ENCODE measurements at regions not wholly inside any gene's neighbourhood (a gene's known extent, or its start where the extent isn't known, plus 50 kb on each side); places are given as distances from the start of the nearest gene placed in this dataset.

GRCh38 chr6:126419901-126420300 lies 80.0 kb downstream of the CENPW start:
- DNase-seq, result no peak

- no peak for DNase-seq
Observed at GRCh38 chr6:126422912-126423311, 83.0 kb downstream of the CENPW start.

GRCh38 chr6:126427713-126428112 lies 87.8 kb downstream of the CENPW start:
- DNase-seq, result no peak

- DNase-seq, result no peak
Observed at GRCh38 chr6:126429866-126430265, 90.0 kb downstream of the CENPW start.

DNA sequence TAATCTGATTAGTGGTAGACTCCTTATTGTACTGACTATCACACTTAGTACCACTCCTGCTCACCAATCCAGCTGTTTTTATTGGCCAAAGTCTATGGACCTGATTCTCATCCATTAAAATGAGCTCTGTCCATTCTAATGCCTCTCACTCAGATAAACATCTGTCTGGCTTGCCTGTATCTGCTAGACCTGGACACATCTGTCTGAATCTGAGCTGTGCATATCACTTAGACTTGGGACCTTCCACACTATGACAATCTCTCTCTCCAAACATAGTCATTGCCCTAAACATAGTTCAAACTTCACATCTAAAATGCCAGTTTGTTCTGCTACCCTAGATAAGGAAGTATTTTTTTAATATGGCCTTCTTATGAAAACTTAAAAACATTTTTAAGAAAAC lies 92.6 kb downstream of the CENPW start:
- DNase-seq, result no peak

DNA sequence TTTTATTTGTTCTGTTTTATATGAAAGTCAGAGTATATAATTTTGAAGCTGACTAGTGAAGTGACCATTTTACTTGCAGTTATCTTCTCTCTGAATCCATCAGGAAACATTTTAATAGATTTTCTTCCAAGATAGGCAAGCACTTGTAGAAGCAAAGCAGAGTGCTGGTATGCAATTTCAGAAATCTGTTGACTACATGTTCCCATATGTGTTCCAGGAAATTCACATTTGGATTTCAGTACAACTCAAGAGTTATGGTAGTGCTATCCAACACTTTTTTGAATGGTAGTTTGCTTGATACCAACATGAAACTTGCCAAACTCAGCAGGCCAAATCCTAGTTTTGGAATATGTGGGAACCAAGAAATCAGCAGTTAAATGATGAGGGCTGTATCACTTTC lies 94.0 kb downstream of the CENPW start:
- DNase-seq, result no peak

GRCh38 chr6:126437205-126437604 lies 97.3 kb downstream of the CENPW start:
- no peak for DNase-seq

DNA sequence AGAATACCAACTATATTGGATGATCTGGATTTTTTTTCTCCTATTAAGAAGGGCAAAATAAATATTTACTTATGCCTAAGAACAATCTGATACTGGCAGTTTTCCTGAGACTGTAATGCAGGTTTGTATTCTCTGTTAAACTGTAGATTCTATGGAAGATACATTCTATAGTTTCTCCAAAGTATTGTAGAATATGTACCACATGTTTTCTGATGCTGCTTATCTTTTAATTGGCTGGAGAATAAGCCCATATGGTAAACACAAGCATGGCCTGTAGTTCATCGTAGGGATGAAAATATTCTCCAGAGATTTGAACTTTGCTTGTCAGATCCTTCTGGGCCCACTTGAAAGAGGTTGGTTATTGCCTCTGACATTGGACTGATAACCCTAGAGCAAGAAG lies 99.1 kb downstream of the CENPW start:
- DNase-seq, result no peak

GRCh38 chr6:126440923-126441322 lies 101.0 kb downstream of the CENPW start:
- no peak for DNase-seq

DNA sequence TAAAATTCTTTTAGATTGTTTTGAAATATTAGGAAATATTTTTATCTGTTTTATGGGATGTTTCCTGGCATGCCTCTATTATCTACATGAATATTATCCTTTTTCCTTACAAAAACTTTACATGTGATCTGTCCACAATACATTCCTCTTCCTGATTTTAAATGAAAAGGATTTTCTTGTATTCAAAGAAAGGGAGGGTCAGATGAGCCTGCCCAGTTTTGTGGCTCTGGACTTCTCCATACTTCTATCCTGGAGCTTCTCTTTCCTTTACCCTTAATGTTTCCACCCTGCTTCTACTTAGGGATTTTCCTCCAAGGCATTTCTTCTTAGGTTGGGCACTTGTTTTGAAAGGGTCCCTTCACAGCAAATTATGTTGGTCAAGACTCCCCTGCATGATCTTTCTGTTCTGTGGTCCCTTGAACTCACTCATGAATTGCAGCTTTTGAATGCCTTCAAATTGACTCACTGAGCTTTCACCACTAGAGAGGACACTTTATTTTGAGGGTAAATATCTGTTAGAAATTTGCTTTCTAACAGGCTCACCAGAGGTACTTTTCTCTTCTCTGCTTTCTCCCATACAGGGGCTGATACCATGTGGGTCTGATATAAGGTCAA lies 104.9 kb downstream of the CENPW start:
- DNase-seq, result no peak

DNA sequence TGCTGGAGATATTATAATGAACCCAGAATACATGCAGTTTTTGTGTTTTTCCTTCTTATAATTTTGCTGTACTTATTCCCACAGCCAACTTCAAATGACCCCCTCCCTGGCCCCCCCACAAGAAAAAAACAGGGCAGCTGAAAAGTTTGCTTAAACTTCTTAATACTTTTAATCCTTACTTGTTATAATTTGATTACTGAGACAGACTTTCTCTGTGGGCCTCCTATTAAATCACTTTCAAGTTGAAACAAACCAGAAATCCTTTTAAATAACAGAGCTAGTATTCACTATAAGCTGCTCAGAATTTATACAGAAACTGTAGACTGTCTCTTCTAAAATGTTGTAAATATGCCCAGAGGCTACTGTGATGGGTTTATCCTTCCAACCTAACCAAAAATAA lies 106.3 kb downstream of the CENPW start:
- no peak for DNase-seq

DNA sequence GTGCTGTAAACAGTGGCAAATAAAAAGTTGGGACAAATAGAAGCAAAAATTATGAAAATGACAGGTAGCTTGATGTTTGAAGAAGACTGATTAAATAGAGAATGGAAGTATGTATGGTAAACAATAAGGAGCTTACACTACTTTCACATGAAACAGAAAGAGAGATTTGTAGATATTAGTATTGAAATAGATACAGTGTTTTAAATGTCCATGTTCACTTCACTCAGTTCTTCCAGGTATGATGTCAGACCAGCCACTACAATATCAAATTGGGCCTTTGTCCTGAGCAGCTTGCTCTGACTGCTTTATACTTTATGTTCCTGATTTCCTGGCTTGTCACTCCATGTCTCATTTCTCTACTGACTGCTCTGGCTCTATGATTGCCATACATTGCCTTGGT lies 107.5 kb downstream of the CENPW start:
- DNase-seq, result no peak

- no peak for DNase-seq
Observed at GRCh38 chr6:126461045-126461444, 121.1 kb downstream of the CENPW start.

DNA sequence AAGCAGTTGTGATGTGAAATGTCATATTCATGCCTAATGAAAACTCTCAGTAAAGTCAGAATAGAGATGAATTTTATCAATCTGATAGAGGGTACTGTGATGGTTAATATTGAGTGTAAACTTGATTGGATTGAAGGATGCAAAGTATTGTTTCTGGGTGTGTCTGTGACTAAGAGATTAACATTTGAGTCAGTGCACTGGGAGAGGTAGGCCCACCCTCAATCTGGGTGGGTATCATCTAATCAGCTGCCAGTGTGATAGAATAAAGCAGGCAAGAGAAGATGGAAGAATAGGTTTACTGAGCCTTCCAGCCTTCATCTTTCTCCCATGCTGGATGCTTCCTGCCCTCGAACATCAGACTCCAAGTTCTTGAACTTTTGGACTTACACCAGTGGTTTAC lies 124.3 kb downstream of the CENPW start:
- DNase-seq, result no peak

GRCh38 chr6:126475449-126475848 lies 135.5 kb downstream of the CENPW start:
- DNase-seq, result no peak

GRCh38 chr6:126477678-126478077 lies 137.8 kb downstream of the CENPW start:
- DNase-seq, result no peak

- DNase-seq, result no peak
Observed at GRCh38 chr6:126480268-126480667, 140.4 kb downstream of the CENPW start.

GRCh38 chr6:126481319-126481718 lies 141.4 kb downstream of the CENPW start:
- no peak for DNase-seq

DNA sequence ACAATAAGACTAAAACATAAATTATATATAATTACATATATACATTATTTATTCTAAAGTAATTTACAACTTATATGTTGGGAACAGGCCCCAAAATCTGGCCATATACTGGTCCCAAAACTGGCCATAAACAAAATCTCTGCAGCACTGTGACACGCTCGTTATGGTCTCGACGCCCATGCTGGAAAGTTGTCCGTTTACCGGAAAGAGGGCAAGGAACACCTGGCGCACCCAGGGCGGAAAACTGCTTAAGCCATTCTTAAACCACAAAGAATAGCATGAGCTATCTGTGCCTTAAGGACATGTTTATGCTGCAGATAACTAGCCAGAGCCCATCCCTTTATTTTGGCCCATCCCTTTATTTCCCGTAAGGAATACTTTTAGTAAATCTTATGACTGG lies 164.9 kb downstream of the CENPW start:
- no peak for DNase-seq

- DNase-seq, result no peak
Observed at GRCh38 chr6:126513198-126513597, 173.3 kb downstream of the CENPW start.

- no peak for DNase-seq
Observed at GRCh38 chr6:126516411-126516810, 176.5 kb downstream of the CENPW start.

DNA sequence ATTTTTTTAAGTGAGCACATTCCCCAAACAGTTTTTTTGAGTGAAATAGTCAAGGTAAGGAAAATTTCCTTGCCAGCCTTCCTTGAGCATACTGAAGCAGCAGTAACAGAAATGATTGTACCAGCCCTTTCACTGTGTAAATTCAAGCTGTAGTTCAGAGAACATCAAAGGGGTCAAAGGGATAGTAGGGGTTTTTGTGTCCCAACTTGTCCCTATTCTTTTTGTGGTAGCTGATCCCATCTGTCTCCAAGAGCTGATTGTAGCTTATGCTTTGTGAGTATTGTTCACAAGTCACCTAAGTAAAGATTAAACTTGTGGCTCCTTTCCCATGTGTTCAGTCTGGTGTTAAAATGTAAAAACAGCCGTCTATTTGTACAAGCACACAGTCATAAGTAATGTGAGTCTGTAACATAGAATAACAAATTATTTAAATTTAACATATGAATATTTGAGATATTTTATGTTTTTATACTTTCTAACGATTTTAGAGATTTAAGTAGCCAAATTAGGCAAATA lies 185.0 kb downstream of the CENPW start:
- DNase-seq, result no peak

DNA sequence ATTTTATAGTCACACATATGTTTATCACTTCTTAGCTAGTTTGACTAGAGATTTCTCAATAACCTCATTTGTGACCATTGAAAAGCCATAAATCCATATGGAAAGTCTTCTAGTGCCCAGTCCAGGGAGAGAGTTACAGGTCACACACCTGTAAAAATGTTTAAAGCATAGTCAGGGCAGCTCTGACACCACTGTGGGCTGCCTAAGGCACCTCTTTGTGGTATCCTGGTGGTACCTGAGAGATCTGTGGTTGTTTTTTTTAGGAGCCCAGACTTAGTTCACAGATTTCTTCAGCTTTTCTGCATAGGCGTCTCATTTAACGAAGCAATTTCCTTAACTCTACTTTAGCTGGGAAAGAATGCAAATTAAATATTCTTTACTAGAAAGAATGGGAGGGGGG lies 186.6 kb downstream of the CENPW start:
- no peak for DNase-seq

GRCh38 chr6:126526996-126527606 lies 187.2 kb downstream of the CENPW start:
- DNase-seq, result no peak

All from bone marrow (tissue), 2 donors.